Activated CD4-positive, alpha-beta T cell treated with anti-CD3 and anti-CD28 coated beads, Interleukin-2, amount 10 ng/mL, durations not matched to agents 24 days and 14 days (primary cell): ENCODE measurements at regions not wholly inside any gene's neighbourhood (a gene's known extent, or its start where the extent isn't known, plus 50 kb on each side); places are given as distances from the start of the nearest gene placed in this dataset.

Source experiments
- DNase-seq: peaks from one replicate; pipeline ENCODE4 v3.0.0; 2022
- H3K27ac Mint-ChIP-seq: one replicate; pipeline ENCODE4 v1.8.0; 2022; ENCODE audit warnings: mild to moderate bottlenecking, mixed read lengths
- H3K27me3 Mint-ChIP-seq: one replicate; pipeline ENCODE4 v1.8.0; 2022; ENCODE audit warnings: mixed read lengths
- H3K36me3 Mint-ChIP-seq: one replicate; pipeline ENCODE4 v1.8.0; 2022; ENCODE audit warnings: low read depth, mild to moderate bottlenecking, mixed read lengths
- H3K4me1 Mint-ChIP-seq: one replicate; pipeline ENCODE4 v1.8.0; 2021; ENCODE audit warnings: mixed read lengths
- H3K4me3 Mint-ChIP-seq: one replicate; pipeline ENCODE4 v1.8.0; 2022; ENCODE audit warnings: mild to moderate bottlenecking, moderate library complexity, mixed read lengths
- H3K9me3 Mint-ChIP-seq: one replicate; pipeline ENCODE4 v1.8.0; 2021; ENCODE audit warnings: mixed read lengths
- intact Hi-C: fragments of 100-400 bp; cut with micrococcal nuclease; formaldehyde crosslinking; loops from one replicate; pipeline ENCODE4 v1.15.1; 2023

- no peaks in the 10 kb centered on the region for H3K27me3 Mint-ChIP-seq
- H3K4me3 Mint-ChIP-seq, result no peak overlapping the region
- no peaks in the 10 kb centered on the region for H3K36me3 Mint-ChIP-seq
- no peak overlapping the region for H3K27ac Mint-ChIP-seq
- intact Hi-C loops, result no loop called here
- H3K4me1 Mint-ChIP-seq, result no peaks in the 10 kb centered on the region
- no peaks in the 10 kb centered on the region for H3K9me3 Mint-ChIP-seq
- DNase-seq, result no peak
These were observed 102.3 kb downstream of the OSR1 start for GRCh38 chr2:19256121-19256601.

GRCh38 chr2:19255481-19255880 is 102.9 kb downstream of the OSR1 start:
- Mint-ChIP-seq H3K9me3 (no peaks in the 10 kb centered on the region), H3K4me3 (no peak overlapping the region), H3K4me1 (no peaks in the 10 kb centered on the region), H3K27me3 (no peaks in the 10 kb centered on the region), H3K27ac (no peak overlapping the region), H3K36me3 (no peaks in the 10 kb centered on the region)
- DNase-seq, result no peak
- intact Hi-C loops, result no loop called here

GRCh38 chr2:19251554-19251953 is 106.9 kb downstream of the OSR1 start:
- H3K27me3 Mint-ChIP-seq, result no peaks in the 10 kb centered on the region
- intact Hi-C loops, result no loop called here
- H3K9me3 Mint-ChIP-seq, result no peaks in the 10 kb centered on the region
- H3K27ac Mint-ChIP-seq, result no peak overlapping the region
- no peak for DNase-seq
- no peak overlapping the region for H3K4me3 Mint-ChIP-seq
- H3K4me1 Mint-ChIP-seq, result no peaks in the 10 kb centered on the region
- no peaks in the 10 kb centered on the region for H3K36me3 Mint-ChIP-seq

GRCh38 chr2:19250906-19251305 is 107.5 kb downstream of the OSR1 start:
- Mint-ChIP-seq H3K36me3 (no peaks in the 10 kb centered on the region), H3K4me3 (no peak overlapping the region), H3K27ac (no peak overlapping the region), H3K27me3 (no peaks in the 10 kb centered on the region), H3K9me3 (no peaks in the 10 kb centered on the region), H3K4me1 (no peaks in the 10 kb centered on the region)
- DNase-seq, result no peak
- intact Hi-C loops, result no loop called here

GRCh38 chr2:19247186-19247585 is 111.2 kb downstream of the OSR1 start:
- DNase-seq, result no peak
- Mint-ChIP-seq H3K9me3 (no peaks in the 10 kb centered on the region), H3K36me3 (no peaks in the 10 kb centered on the region), H3K4me3 (no peak overlapping the region), H3K27ac (no peak overlapping the region), H3K4me1 (no peaks in the 10 kb centered on the region), H3K27me3 (no peaks in the 10 kb centered on the region)
- intact Hi-C loops, result no loop called here

GRCh38 chr2:19246496-19246895 is 111.9 kb downstream of the OSR1 start:
- H3K27ac Mint-ChIP-seq, result no peak overlapping the region
- no peaks in the 10 kb centered on the region for H3K9me3 Mint-ChIP-seq
- no peak overlapping the region for H3K4me3 Mint-ChIP-seq
- no peak for DNase-seq
- H3K27me3 Mint-ChIP-seq, result no peaks in the 10 kb centered on the region
- H3K4me1 Mint-ChIP-seq, result no peaks in the 10 kb centered on the region
- intact Hi-C loops, result no loop called here
- no peaks in the 10 kb centered on the region for H3K36me3 Mint-ChIP-seq

GRCh38 chr2:19244460-19245363 is 113.7 kb downstream of the OSR1 start:
- Mint-ChIP-seq H3K36me3 (no peaks in the 10 kb centered on the region), H3K4me1 (no peaks in the 10 kb centered on the region), H3K4me3 (no peak overlapping the region), H3K27me3 (no peaks in the 10 kb centered on the region), H3K27ac (no peak overlapping the region), H3K9me3 (no peaks in the 10 kb centered on the region)
- no peak for DNase-seq
- intact Hi-C loops, result no loop called here

GRCh38 chr2:19238440-19239060 is 119.9 kb downstream of the OSR1 start:
- no peaks in the 10 kb centered on the region for H3K36me3 Mint-ChIP-seq
- H3K9me3 Mint-ChIP-seq, result no peaks in the 10 kb centered on the region
- DNase-seq, result no peak
- H3K27me3 Mint-ChIP-seq, result no peaks in the 10 kb centered on the region
- intact Hi-C loops, result no loop called here
- H3K4me3 Mint-ChIP-seq, result no peak overlapping the region
- H3K27ac Mint-ChIP-seq, result no peak overlapping the region
- no peaks in the 10 kb centered on the region for H3K4me1 Mint-ChIP-seq

- no peaks in the 10 kb centered on the region for H3K4me1 Mint-ChIP-seq
- H3K27ac Mint-ChIP-seq, result no peak overlapping the region
- no peak overlapping the region for H3K4me3 Mint-ChIP-seq
These were observed 123.1 kb downstream of the OSR1 start for GRCh38 chr2:19235308-19235707.

GRCh38 chr2:19232312-19232711 is 126.1 kb downstream of the OSR1 start:
- no peaks in the 10 kb centered on the region for H3K27me3 Mint-ChIP-seq
- no peak overlapping the region for H3K27ac Mint-ChIP-seq
- no peak for DNase-seq
- H3K36me3 Mint-ChIP-seq, result no peaks in the 10 kb centered on the region
- intact Hi-C loops, result no loop called here
- H3K9me3 Mint-ChIP-seq, result no peaks in the 10 kb centered on the region
- H3K4me3 Mint-ChIP-seq, result no peak overlapping the region
- H3K4me1 Mint-ChIP-seq, result no peaks in the 10 kb centered on the region

More at GRCh38 chr2:19235308-19235707, 123.1 kb downstream of the OSR1 start:
- no peaks in the 10 kb centered on the region for H3K9me3 Mint-ChIP-seq
- DNase-seq, result no peak
- no peaks in the 10 kb centered on the region for H3K36me3 Mint-ChIP-seq
- H3K27me3 Mint-ChIP-seq, result no peaks in the 10 kb centered on the region
- intact Hi-C loops, result no loop called here

- Mint-ChIP-seq H3K4me3 (no peak overlapping the region), H3K27me3 (no peaks in the 10 kb centered on the region), H3K27ac (no peak overlapping the region), H3K36me3 (no peaks in the 10 kb centered on the region), H3K9me3 (no peaks in the 10 kb centered on the region), H3K4me1 (no peaks in the 10 kb centered on the region)
- DNase-seq, result no peak
- intact Hi-C loops, result no loop called here
These were observed 126.8 kb downstream of the OSR1 start for GRCh38 chr2:19231625-19232024.

GRCh38 chr2:19230626-19231025 is 127.8 kb downstream of the OSR1 start:
- no peak overlapping the region for H3K27ac Mint-ChIP-seq
- H3K4me1 Mint-ChIP-seq, result no peaks in the 10 kb centered on the region
- no peaks in the 10 kb centered on the region for H3K27me3 Mint-ChIP-seq
- no peaks in the 10 kb centered on the region for H3K36me3 Mint-ChIP-seq
- H3K9me3 Mint-ChIP-seq, result no peaks in the 10 kb centered on the region
- no peak overlapping the region for H3K4me3 Mint-ChIP-seq
- no peak for DNase-seq
- intact Hi-C loops, result no loop called here

GRCh38 chr2:19228715-19229114 is 129.7 kb downstream of the OSR1 start:
- intact Hi-C loops, result no loop called here
- no peak overlapping the region for H3K27ac Mint-ChIP-seq
- no peaks in the 10 kb centered on the region for H3K27me3 Mint-ChIP-seq
- H3K36me3 Mint-ChIP-seq, result no peaks in the 10 kb centered on the region
- H3K4me3 Mint-ChIP-seq, result no peak overlapping the region
- no peaks in the 10 kb centered on the region for H3K9me3 Mint-ChIP-seq
- DNase-seq, result no peak
- H3K4me1 Mint-ChIP-seq, result no peaks in the 10 kb centered on the region

- Mint-ChIP-seq H3K9me3 (no peaks in the 10 kb centered on the region), H3K27ac (no peak overlapping the region), H3K4me3 (no peak overlapping the region), H3K4me1 (no peaks in the 10 kb centered on the region), H3K36me3 (no peaks in the 10 kb centered on the region), H3K27me3 (no peaks in the 10 kb centered on the region)
- DNase-seq, result no peak
- intact Hi-C loops, result no loop called here
These were observed 130.2 kb downstream of the OSR1 start for GRCh38 chr2:19228181-19228593.
